ENCODE measurements at regions not wholly inside any gene's neighbourhood (a gene's known extent, or its start where the extent isn't known, plus 50 kb on each side); places are given as distances from the start of the nearest gene placed in this dataset.

- ATAC-seq, result no peak
- DNase-seq (ENCODE audit: low read depth, low spot score), result no peak
Observed at GRCh38 chr9:17955409-17955808, 376.5 kb downstream of the SH3GL2 start.

GRCh38 chr9:17958363-17958762, 379.5 kb downstream of the SH3GL2 start:
- Histone ChIP-seq H3K79me2 (ENCODE audit: insufficient read depth, low read length) (no peaks in the 10 kb centered on the region), H3K4me2 (ENCODE audit: low read length) (no peak overlapping the region), H2AFZ (ENCODE audit: low read depth, low read length, poor library complexity, severe bottlenecking) (no peak overlapping the region), H3K27me3 (ENCODE audit: insufficient read depth, low read length) (no peaks in the 10 kb centered on the region), H3K4me3 (replicated peaks in 1 of 2; ENCODE audit: low read depth in 1 of 2, low read length in 2 of 2) (no peak overlapping the region), H3K4me1 (ENCODE audit: control insufficient read depth in 1 of 2, insufficient read depth in 2 of 2, low read length in 2 of 2) (no peaks in the 10 kb centered on the region), H3K36me3 (ENCODE audit: control insufficient read depth in 1 of 2, insufficient read depth in 2 of 2, low read length in 2 of 2) (no peaks in the 10 kb centered on the region), H3K9me2 (ENCODE audit: insufficient read depth) (no peaks in the 10 kb centered on the region), H3K27ac (ENCODE audit: low read depth, low read length) (no peak overlapping the region), H3K9me3 (ENCODE audit: control insufficient read depth in 1 of 2, insufficient read depth in 1 of 2, low read depth in 1 of 2, low read length in 2 of 2) (peaks cover 5 to 11% of the 10 kb centered on the region in 2 experiments; a peak in 2 of 4 replicates), H4K20me1 (ENCODE audit: insufficient read depth) (no peaks in the 10 kb centered on the region), H3K9ac (ENCODE audit: low read length) (no peak overlapping the region)
- no TSS peak for BruUV-seq (replicated peaks)
- ATAC-seq, result no peak
- ChIA-PET RAD21 (ENCODE audit: low non-redundant PET in 1 of 2, low total read pairs in 2 of 2, uncharacterized antibody in 2 of 2, unreplicated experiment in 2 of 2) (no interaction called here), POLR2A (no interaction called here), CTCF (no interaction called here)
- TF ChIP-seq POLR2AphosphoS5 (IDR thresholded peaks at IDR 0.05; ENCODE audit: low read depth, low read length) (no peak), SRF (IDR thresholded peaks at IDR 0.05; ENCODE audit: low read depth) (no peak), CBX3 (IDR thresholded peaks at IDR 0.05; ENCODE audit: low read depth) (no peak), EGR1 (IDR thresholded peaks at IDR 0.05; ENCODE audit: low read depth) (no peak), ZNF274 (IDR thresholded peaks at IDR 0.05; ENCODE audit: low read depth, low read length) (no peak), POLR2A (IDR thresholded peaks at IDR 0.05; ENCODE audit: borderline replicate concordance, extremely low read depth, insufficient read depth, insufficient read length) (no peak), JUND (IDR thresholded peaks at IDR 0.05) (no peak), REST (IDR thresholded peaks at IDR 0.05; ENCODE audit: low read depth) (no peak), TCF7L2 (IDR thresholded peaks at IDR 0.05; ENCODE audit: borderline replicate concordance, extremely low read depth, insufficient read depth, insufficient read length) (no peak), RAD21 (IDR thresholded peaks at IDR 0.05; ENCODE audit: low read depth) (no peak), CTCF (IDR thresholded peaks at IDR 0.05 in 2 of 3, conservative IDR thresholded peaks at IDR 0.05 in 1 of 3; ENCODE audit: borderline replicate concordance in 1 of 3, insufficient read depth in 1 of 3, low read depth in 2 of 3, low read length in 2 of 3) (no peak)
- intact Hi-C loops (cut with micrococcal nuclease), result no loop called here
- no peak for DNase-seq (ENCODE audit: low read depth, low spot score)

More at GRCh38 chr9:17955409-17955808, 376.5 kb downstream of the SH3GL2 start:
- Histone ChIP-seq H3K9me2 (ENCODE audit: insufficient read depth) (no peaks in the 10 kb centered on the region), H3K9me3 (ENCODE audit: control insufficient read depth in 1 of 2, insufficient read depth in 1 of 2, low read depth in 1 of 2, low read length in 2 of 2) (peaks cover 5 to 8% of the 10 kb centered on the region in 2 experiments; a peak in 2 of 4 replicates), H4K20me1 (ENCODE audit: insufficient read depth) (no peaks in the 10 kb centered on the region), H3K9ac (ENCODE audit: low read length) (no peak overlapping the region), H3K36me3 (ENCODE audit: control insufficient read depth in 1 of 2, insufficient read depth in 2 of 2, low read length in 2 of 2) (no peaks in the 10 kb centered on the region), H3K27ac (ENCODE audit: low read depth, low read length) (no peak overlapping the region), H3K79me2 (ENCODE audit: insufficient read depth, low read length) (no peaks in the 10 kb centered on the region), H2AFZ (ENCODE audit: low read depth, low read length, poor library complexity, severe bottlenecking) (no peak overlapping the region), H3K4me2 (ENCODE audit: low read length) (no peak overlapping the region), H3K27me3 (ENCODE audit: insufficient read depth, low read length) (no peaks in the 10 kb centered on the region), H3K4me3 (replicated peaks in 1 of 2; ENCODE audit: low read depth in 1 of 2, low read length in 2 of 2) (no peak overlapping the region), H3K4me1 (ENCODE audit: control insufficient read depth in 1 of 2, insufficient read depth in 2 of 2, low read length in 2 of 2) (no peaks in the 10 kb centered on the region)
- TF ChIP-seq ZNF274 (IDR thresholded peaks at IDR 0.05; ENCODE audit: low read depth, low read length), result no peak
- TF ChIP-seq MAX (IDR thresholded peaks at IDR 0.05), result no peak
- no peak for TF ChIP-seq EZH2 (IDR thresholded peaks at IDR 0.05)
- TF ChIP-seq CEBPB (IDR thresholded peaks at IDR 0.05; ENCODE audit: low read depth), result no peak
- POLR2A ChIA-PET, result no interaction called here
- RAD21 ChIA-PET (ENCODE audit: low non-redundant PET in 1 of 2, low total read pairs in 2 of 2, uncharacterized antibody in 2 of 2, unreplicated experiment in 2 of 2), result no interaction called here
- no TSS peak for BruUV-seq (replicated peaks)
- intact Hi-C loops (cut with micrococcal nuclease), result no loop called here
- CTCF ChIA-PET, result no interaction called here
